Vagina (tissue), 2 donors: ENCODE measurements at regions not wholly inside any gene's neighbourhood (a gene's known extent, or its start where the extent isn't known, plus 50 kb on each side); places are given as distances from the start of the nearest gene placed in this dataset.

Experiments used
- DNase-seq, 2 donors: peaks; one replicate each; pipeline ENCODE4 v3.0.0-alpha.2; 2017; ENCODE audit errors: extremely low spot score in 2 of 2
- H3K27ac ChIP-seq: fragments of 200-600 bp; sonication (generic); one replicate; pipeline ENCODE4 v1.5.1; 2019
- H3K27me3 ChIP-seq: fragments of 200-600 bp; sonication (generic); one replicate; pipeline ENCODE4 v1.5.1; 2019
- H3K36me3 ChIP-seq, 2 donors: fragments of 200-600 bp; sonication (generic); one replicate each; pipeline ENCODE4 v1.5.1; 2017 to 2019
- H3K4me1 ChIP-seq: fragments of 200-600 bp; sonication (generic); one replicate; pipeline ENCODE4 v1.5.1; 2019
- H3K4me3 ChIP-seq, 2 donors: fragments of 200-600 bp; sonication (generic); 1 replicate in 1 of 2; 2 replicates in 1 of 2; pipeline ENCODE4 v1.5.1; 2016 to 2019
- H3K9me3 ChIP-seq: fragments of 200-600 bp; sonication (generic); one replicate; pipeline ENCODE4 v1.5.1; 2019
- CTCF ChIP-seq, 3 experiments: fragments of 450-650 bp in 2 of 3; fragments of 200-600 bp in 1 of 3; sonication (generic) in 1 of 3; IDR thresholded peaks; one replicate each; pipeline ENCODE4 v1.5.1; 2017 to 2019; ENCODE audit warnings: antibody characterized with exemption in 3 of 3, mild to moderate bottlenecking in 2 of 3, moderate library complexity in 2 of 3
- POLR2A ChIP-seq, 2 donors: fragments of 450-650 bp; IDR thresholded peaks; one replicate each; pipeline ENCODE4 v1.6.1; 2017; ENCODE audit warnings: antibody characterized with exemption in 2 of 2, mild to moderate bottlenecking in 2 of 2, moderate library complexity in 2 of 2
- POLR2AphosphoS5 ChIP-seq, 2 donors: sonication (generic); formaldehyde crosslinking; IDR thresholded peaks; one replicate each; pipeline ENCODE4 v1.9.0; 2017; ENCODE audit warnings: antibody characterized with exemption in 2 of 2, mild to moderate bottlenecking in 2 of 2, low read depth in 1 of 2; ENCODE audit not compliant: insufficient read depth in 1 of 2
- intact Hi-C: fragments of 100-400 bp; cut with DNase I; formaldehyde crosslinking; loops from one replicate; pipeline ENCODE4 v1.15.1; 2023

- TF ChIP-seq CTCF (IDR thresholded peaks at IDR 0.05) (no peak), POLR2AphosphoS5 (IDR thresholded peaks at IDR 0.05; ENCODE audit: insufficient read depth in 1 of 2, low read depth in 1 of 2) (no peak), POLR2A (IDR thresholded peaks at IDR 0.05) (no peak)
- Histone ChIP-seq H3K27ac (no peak overlapping the region), H3K36me3 (no peaks in the 10 kb centered on the region), H3K4me3 (no peak overlapping the region), H3K27me3 (no peaks in the 10 kb centered on the region), H3K9me3 (no peaks in the 10 kb centered on the region), H3K4me1 (no peaks in the 10 kb centered on the region)
- DNase-seq = no peak
- intact Hi-C loops = no loop called here
Measured at GRCh38 chr6:133629970-133630369, 258.9 kb upstream of the TCF21 start.

- no peaks in the 10 kb centered on the region for H3K36me3 ChIP-seq
- no peaks in the 10 kb centered on the region for H3K9me3 ChIP-seq
- intact Hi-C loops = no loop called here
- TF ChIP-seq POLR2A (IDR thresholded peaks at IDR 0.05) (no peak), POLR2AphosphoS5 (IDR thresholded peaks at IDR 0.05; ENCODE audit: insufficient read depth in 1 of 2, low read depth in 1 of 2) (no peak), CTCF (IDR thresholded peaks at IDR 0.05) (no peak)
- H3K27ac ChIP-seq = no peak overlapping the region
- no peaks in the 10 kb centered on the region for H3K4me1 ChIP-seq
- no peaks in the 10 kb centered on the region for H3K27me3 ChIP-seq
- DNase-seq = no peak
- H3K4me3 ChIP-seq = no peak overlapping the region
Measured at GRCh38 chr6:133630651-133631050, 258.3 kb upstream of the TCF21 start.

GRCh38 chr6:133631421-133631820 is 257.5 kb upstream of the TCF21 start:
- Histone ChIP-seq H3K27ac (no peak overlapping the region), H3K27me3 (no peaks in the 10 kb centered on the region), H3K9me3 (no peaks in the 10 kb centered on the region), H3K36me3 (no peaks in the 10 kb centered on the region), H3K4me1 (no peaks in the 10 kb centered on the region), H3K4me3 (no peak overlapping the region)
- intact Hi-C loops = no loop called here
- TF ChIP-seq POLR2A (IDR thresholded peaks at IDR 0.05) (no peak), CTCF (IDR thresholded peaks at IDR 0.05) (no peak), POLR2AphosphoS5 (IDR thresholded peaks at IDR 0.05; ENCODE audit: insufficient read depth in 1 of 2, low read depth in 1 of 2) (no peak)
- DNase-seq = no peak

GRCh38 chr6:133632206-133632605 is 256.7 kb upstream of the TCF21 start:
- TF ChIP-seq POLR2AphosphoS5 (IDR thresholded peaks at IDR 0.05; ENCODE audit: insufficient read depth in 1 of 2, low read depth in 1 of 2) (no peak), POLR2A (IDR thresholded peaks at IDR 0.05) (no peak)
- Histone ChIP-seq H3K9me3 (no peaks in the 10 kb centered on the region), H3K27ac (no peak overlapping the region), H3K36me3 (no peaks in the 10 kb centered on the region), H3K4me1 (peaks cover under 1% of the 10 kb centered on the region), H3K4me3 (no peak overlapping the region), H3K27me3 (no peaks in the 10 kb centered on the region)
- intact Hi-C loops = no loop called here
- DNase-seq = no peak

GRCh38 chr6:133632906-133633305 is 256.0 kb upstream of the TCF21 start:
- TF ChIP-seq POLR2AphosphoS5 (IDR thresholded peaks at IDR 0.05; ENCODE audit: insufficient read depth in 1 of 2, low read depth in 1 of 2) (no peak), POLR2A (IDR thresholded peaks at IDR 0.05) (no peak), CTCF (IDR thresholded peaks at IDR 0.05) (no peak)
- H3K4me1 ChIP-seq = peaks cover 7% of the 10 kb centered on the region
- no peak overlapping the region for H3K4me3 ChIP-seq
- no peaks in the 10 kb centered on the region for H3K27me3 ChIP-seq
- H3K9me3 ChIP-seq = no peaks in the 10 kb centered on the region
- intact Hi-C loops = no loop called here
- DNase-seq = no peak
- H3K36me3 ChIP-seq = no peaks in the 10 kb centered on the region
- no peak overlapping the region for H3K27ac ChIP-seq

GRCh38 chr6:133634474-133634873 is 254.4 kb upstream of the TCF21 start:
- intact Hi-C loops = no loop called here
- Histone ChIP-seq H3K4me1 (peaks cover 7% of the 10 kb centered on the region), H3K27ac (no peak overlapping the region), H3K4me3 (no peak overlapping the region), H3K9me3 (no peaks in the 10 kb centered on the region), H3K27me3 (no peaks in the 10 kb centered on the region), H3K36me3 (no peaks in the 10 kb centered on the region)
- TF ChIP-seq POLR2A (IDR thresholded peaks at IDR 0.05) (no peak), POLR2AphosphoS5 (IDR thresholded peaks at IDR 0.05; ENCODE audit: insufficient read depth in 1 of 2, low read depth in 1 of 2) (no peak), CTCF (IDR thresholded peaks at IDR 0.05) (no peak)
- no peak for DNase-seq
